ENCODE measurements at regions not wholly inside any gene's neighbourhood (a gene's known extent, or its start where the extent isn't known, plus 50 kb on each side); places are given as distances from the start of the nearest gene placed in this dataset.
"Not testable (repeated sequence)": the region's sequence is repeated elsewhere in the genome, so short reads cannot be mapped to it uniquely, and the experiment has no call there.

GRCh38 chr10:131017566-131018285, 293.8 kb downstream of the TCERG1L start:
- DNase-seq: no peak

- no peak for DNase-seq
Observed at GRCh38 chr10:131018886-131019500, 292.5 kb downstream of the TCERG1L start.

- no peak for DNase-seq
Observed at GRCh38 chr10:131019696-131020095, 291.8 kb downstream of the TCERG1L start.

- no peak for DNase-seq
Observed at GRCh38 chr10:131020775-131021174, 290.7 kb downstream of the TCERG1L start.

GRCh38 chr10:131021246-131021895, 290.1 kb downstream of the TCERG1L start:
- no peak for DNase-seq

GRCh38 chr10:131021969-131022368, 289.6 kb downstream of the TCERG1L start:
- no peak for DNase-seq

GRCh38 chr10:131022369-131022768, 289.2 kb downstream of the TCERG1L start:
- DNase-seq: no peak

GRCh38 chr10:131022981-131023380, 288.5 kb downstream of the TCERG1L start:
- DNase-seq: no peak

- no peak for DNase-seq
Observed at GRCh38 chr10:131024259-131025131, 287.0 kb downstream of the TCERG1L start.

GRCh38 chr10:131025333-131025732, 286.2 kb downstream of the TCERG1L start:
- DNase-seq: no peak

GRCh38 chr10:131027256-131027655, 284.3 kb downstream of the TCERG1L start:
- DNase-seq: no peak

GRCh38 chr10:131031346-131031745, 280.2 kb downstream of the TCERG1L start:
- peak; percentile 4 for DNase-seq

GRCh38 chr10:131032329-131033165, 279.0 kb downstream of the TCERG1L start:
- DNase-seq: no peak

GRCh38 chr10:131033166-131034085, 278.1 kb downstream of the TCERG1L start:
- no peak for DNase-seq

GRCh38 chr10:131034451-131034850, 277.1 kb downstream of the TCERG1L start:
- no peak for DNase-seq

GRCh38 chr10:131035779-131036178, 275.7 kb downstream of the TCERG1L start:
- DNase-seq: no peak

- DNase-seq: no peak
Observed at GRCh38 chr10:131038056-131038455, 273.5 kb downstream of the TCERG1L start.

GRCh38 chr10:131041031-131041430, 270.5 kb downstream of the TCERG1L start:
- DNase-seq: no peak

GRCh38 chr10:131041441-131041840, 270.1 kb downstream of the TCERG1L start:
- DNase-seq: no peak

GRCh38 chr10:131042015-131042414, 269.5 kb downstream of the TCERG1L start:
- not testable (repeated sequence) for DNase-seq

All from activated CD4-positive, alpha-beta T cell treated with anti-CD3 and anti-CD28 coated beads for 48 hours (primary cell).